ENCODE measurements at regions not wholly inside any gene's neighbourhood (a gene's known extent, or its start where the extent isn't known, plus 50 kb on each side); places are given as distances from the start of the nearest gene placed in this dataset. TPM values are rescaled to one million over a fixed set of nuclear protein-coding genes. Genes with fewer than 3 reads are reported as not detected.

GRCh38 chr12:112741106-112741505 is 50.4 kb upstream of the RPH3A start:
- H3K4me3 ChIP-seq (ENCODE audit: low read length), result no peak overlapping the region

More at GRCh38 chr12:112741106-112741505, 50.4 kb upstream of the RPH3A start:
- DNase-seq (no peak), ATAC-seq (no peak)
- H3K4me1 ChIP-seq (ENCODE audit: insufficient read depth, low read length), result peaks cover 6% of the 10 kb centered on the region; the same call in 1 of the 2 replicates
- no peaks in the 10 kb centered on the region for H3K9me3 ChIP-seq (ENCODE audit: low read length)
- H3K27ac ChIP-seq (ENCODE audit: low read length), result no peak overlapping the region
- H3K27me3 ChIP-seq (ENCODE audit: low read length), result peaks cover 73% of the 10 kb centered on the region
- TF ChIP-seq EZH2phosphoT487 (IDR thresholded peaks at IDR 0.05; ENCODE audit: borderline replicate concordance, low read length) (no peak), EZH2 (IDR thresholded peaks at IDR 0.05; ENCODE audit: low read length, unreplicated experiment) (no peak)
- H3K9me2 ChIP-seq (replicated peaks; ENCODE audit: low read length), result no peaks in the 10 kb centered on the region
- no peak overlapping the region for H3K4me2 ChIP-seq (ENCODE audit: low read length)
- ChIA-PET CTCF (no interaction called here), POLR2A (ENCODE audit: unreplicated experiment) (no interaction called here)
- H3K79me2 ChIP-seq (ENCODE audit: low read length), result no peaks in the 10 kb centered on the region
- H3K9ac ChIP-seq (ENCODE audit: low read length), result no peak overlapping the region
- BruUV-seq (replicated peaks), result no TSS peak
- no peaks in the 10 kb centered on the region for H3K36me3 ChIP-seq (ENCODE audit: low read depth, low read length)
- no peaks in the 10 kb centered on the region for H4K20me1 ChIP-seq (ENCODE audit: low read length)
- intact Hi-C loops (cut with micrococcal nuclease), result no loop called here
- H2AFZ ChIP-seq (ENCODE audit: low read length), result no peak overlapping the region
- no peaks in the 10 kb centered on the region for H3F3A ChIP-seq (ENCODE audit: low read length, unreplicated experiment)

Small RNAs in the stretch of these regions (microRNA-seq; reads per million reads assigned to microRNA genes)
- not detected for gene MIR1302-1 (ENCODE audit: unreplicated experiment)

Measured in PC-3 (cell line).